LHCN-M2 (cell line): ENCODE measurements at regions not wholly inside any gene's neighbourhood (a gene's known extent, or its start where the extent isn't known, plus 50 kb on each side); places are given as distances from the start of the nearest gene placed in this dataset.
A peak's percentile ranks its signal among the peaks of the same experiment; 100 is the strongest.

Source experiments
- DNase-seq: peaks from one replicate; pipeline ENCODE4 v3.0.0-alpha.2; 2012; ENCODE audit warnings: low read depth

- peak; percentile 15 for DNase-seq
These were observed 133.4 kb downstream of the JCAD start for GRCh38 chr10:29925771-29926692.

GRCh38 chr10:29924436-29924835 lies 134.9 kb downstream of the JCAD start:
- no peak for DNase-seq

DNA sequence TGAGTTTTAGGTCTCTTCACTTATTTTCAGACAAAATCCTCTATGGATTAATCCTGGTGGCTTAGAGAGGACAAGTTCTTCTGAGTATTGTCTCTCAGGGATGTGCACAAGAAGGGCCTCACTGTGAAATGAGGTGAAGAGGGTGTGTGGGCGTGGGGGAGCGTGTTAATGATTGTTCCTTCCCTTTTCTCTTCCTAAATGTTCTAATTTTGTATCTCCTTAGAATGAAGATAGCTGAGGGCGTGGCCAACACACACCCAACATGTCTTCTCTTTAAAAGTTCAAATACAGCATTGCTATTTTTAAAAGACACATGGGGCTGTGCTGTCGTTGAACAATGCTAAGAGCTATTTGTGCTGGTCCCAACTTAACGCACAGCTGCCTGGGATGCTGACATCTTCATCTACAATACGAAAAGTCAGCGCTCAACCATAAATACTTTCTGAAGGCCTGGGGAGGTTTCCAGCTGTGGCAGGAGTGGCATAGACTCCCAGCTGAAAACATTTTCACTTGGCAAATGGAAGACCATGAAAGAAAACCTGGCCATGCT lies 135.9 kb downstream of the JCAD start:
- no peak for DNase-seq

GRCh38 chr10:29922892-29923291 lies 136.5 kb downstream of the JCAD start:
- DNase-seq = no peak

GRCh38 chr10:29922226-29922625 lies 137.2 kb downstream of the JCAD start:
- DNase-seq = no peak

DNA sequence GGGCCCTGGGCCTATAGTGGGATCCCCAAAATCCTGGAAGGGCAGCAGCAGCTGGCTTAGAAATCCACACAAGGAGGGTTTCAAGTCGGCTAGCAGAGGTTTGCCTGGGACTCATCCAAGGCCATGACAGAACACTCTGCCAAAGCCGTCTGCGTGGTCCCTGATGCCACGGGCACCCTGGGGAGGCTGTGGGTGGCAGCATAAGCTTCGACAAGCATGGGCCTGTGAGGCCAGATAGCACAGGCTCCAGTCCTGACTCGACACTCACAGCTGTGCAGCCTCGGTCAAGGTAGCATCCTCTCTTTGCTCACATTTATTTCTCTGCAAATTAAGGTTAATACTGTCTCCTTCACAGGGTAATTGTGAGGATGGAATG lies 138.3 kb downstream of the JCAD start:
- no peak for DNase-seq

DNA sequence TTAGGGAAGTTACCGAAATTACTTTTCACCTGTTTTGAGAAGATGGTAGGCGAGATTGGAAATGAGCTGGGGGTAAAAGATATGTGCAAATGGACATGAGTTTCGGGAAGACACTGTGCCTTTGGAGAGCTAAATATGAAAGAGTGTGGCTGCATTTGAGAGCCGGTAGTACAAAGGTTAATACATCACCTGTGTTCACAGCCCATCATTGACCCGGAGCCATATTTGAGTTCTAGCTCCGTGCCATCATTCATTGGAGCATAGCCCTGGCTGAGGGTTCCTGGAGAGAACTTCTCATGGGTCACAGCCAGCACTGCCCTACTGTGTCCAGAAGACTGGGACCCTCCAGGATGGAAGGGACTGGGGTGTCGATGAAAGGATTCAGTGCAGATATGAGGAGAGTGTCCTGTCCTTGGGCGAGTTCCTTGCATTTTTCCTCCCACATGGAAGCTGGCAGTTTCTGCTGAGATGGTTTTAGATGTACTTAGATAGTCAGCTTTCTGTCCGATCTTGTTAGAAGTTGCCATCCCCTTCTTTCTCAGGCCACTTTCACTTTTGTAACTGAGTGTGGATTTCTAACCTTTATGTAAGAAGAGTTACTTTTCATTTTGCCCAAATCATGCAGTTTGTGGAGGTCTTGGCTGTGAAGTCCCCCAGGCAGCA lies 138.8 kb downstream of the JCAD start:
- DNase-seq = no peak

GRCh38 chr10:29918623-29919400 lies 140.6 kb downstream of the JCAD start:
- no peak for DNase-seq

DNA sequence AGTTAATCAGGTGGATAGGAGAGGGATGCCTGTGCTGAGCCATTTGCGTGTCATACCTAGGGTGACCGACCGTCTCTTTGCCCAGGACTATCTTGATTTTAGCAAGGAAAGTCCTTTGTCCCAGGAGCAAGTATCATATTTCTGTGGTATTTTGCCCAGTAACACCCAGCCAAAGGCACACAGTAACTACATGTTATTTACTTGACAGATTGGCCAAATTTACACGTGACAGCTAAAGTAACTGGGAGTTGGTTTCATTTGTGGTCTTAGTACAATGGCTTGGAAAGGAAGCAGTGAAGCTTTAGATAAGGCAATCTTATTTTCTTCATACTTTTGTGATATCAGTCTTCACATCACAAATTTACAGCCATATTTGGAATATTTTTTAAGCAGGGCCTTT lies 142.1 kb downstream of the JCAD start:
- DNase-seq = no peak

GRCh38 chr10:29916669-29917068 lies 142.7 kb downstream of the JCAD start:
- DNase-seq = no peak

DNA sequence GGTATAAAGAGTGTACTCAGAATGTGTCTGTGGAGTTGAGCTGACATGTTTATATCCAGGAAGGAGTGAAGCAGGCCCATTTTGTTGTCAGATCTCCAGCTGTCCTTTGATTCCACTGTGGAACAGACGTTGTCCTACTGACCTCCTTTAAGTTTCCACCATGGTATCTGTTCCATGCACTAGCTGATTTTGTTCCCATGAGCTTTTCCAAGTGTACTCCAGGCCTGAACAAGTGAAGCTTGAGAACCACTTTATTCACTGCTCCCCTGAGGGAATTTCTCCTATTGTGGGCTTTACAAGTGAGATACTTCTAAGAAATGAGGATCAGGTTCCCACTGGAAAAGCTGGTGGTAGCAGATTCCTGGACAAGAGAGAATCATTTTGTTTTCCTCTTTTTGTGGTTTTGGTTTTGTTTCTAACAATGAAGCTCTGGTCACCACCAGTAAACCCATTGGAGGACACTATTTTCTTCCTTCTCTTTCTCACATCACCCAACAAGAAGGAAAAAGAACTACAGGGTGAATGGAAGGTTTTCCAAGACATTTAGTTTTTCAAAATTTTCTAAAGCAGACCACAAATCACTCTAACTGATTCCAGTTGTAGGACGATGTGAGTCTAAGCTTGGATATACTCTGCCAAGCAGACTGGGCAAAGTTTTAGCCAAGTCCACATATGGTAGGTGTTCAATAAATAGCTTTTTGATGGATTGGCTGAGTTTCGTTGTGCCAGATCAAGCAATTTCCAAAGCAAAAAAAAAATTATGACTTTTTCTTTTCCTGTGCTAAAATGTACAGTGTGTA lies 144.2 kb downstream of the JCAD start:
- peak; percentile 33 for DNase-seq

DNA sequence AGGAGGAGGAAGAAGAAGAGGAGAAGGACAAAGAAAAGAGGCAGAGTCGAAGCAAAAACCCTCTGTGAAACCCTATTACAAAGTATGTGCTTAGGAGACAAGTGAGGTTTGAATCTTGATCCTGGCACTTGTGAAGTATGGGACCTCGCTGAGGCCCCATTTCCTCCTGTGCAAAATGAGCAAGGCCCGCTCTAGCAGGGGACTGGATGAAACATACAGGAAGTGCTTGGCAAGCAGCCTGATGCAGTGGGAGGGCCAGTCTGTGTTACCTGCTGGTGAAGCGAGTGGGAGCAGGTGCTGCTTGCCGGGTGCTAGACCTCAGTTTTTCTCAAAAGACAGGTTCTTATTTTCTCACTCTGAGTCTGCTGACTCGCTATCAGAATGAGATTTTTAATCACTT lies 150.4 kb downstream of the JCAD start:
- no peak for DNase-seq

DNA sequence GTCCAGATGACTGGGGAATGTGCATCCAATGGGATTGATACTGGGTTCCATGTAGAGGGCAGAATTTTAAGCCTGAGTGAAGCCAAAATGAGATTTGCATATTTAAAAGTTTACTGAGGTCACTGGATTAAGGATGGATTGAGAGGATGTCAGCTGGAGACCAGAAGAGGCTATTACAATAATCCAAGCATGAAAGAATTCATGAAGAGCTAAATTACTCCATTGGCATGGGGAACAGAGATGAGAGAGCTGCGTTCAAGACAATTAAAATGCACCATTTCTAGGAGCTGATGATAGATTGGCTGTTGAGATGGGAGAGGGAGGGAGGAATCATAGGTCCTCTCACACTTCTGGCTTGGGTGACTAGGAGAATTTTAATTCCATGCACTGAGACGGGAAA lies 158.5 kb downstream of the JCAD start:
- DNase-seq = no peak

DNA sequence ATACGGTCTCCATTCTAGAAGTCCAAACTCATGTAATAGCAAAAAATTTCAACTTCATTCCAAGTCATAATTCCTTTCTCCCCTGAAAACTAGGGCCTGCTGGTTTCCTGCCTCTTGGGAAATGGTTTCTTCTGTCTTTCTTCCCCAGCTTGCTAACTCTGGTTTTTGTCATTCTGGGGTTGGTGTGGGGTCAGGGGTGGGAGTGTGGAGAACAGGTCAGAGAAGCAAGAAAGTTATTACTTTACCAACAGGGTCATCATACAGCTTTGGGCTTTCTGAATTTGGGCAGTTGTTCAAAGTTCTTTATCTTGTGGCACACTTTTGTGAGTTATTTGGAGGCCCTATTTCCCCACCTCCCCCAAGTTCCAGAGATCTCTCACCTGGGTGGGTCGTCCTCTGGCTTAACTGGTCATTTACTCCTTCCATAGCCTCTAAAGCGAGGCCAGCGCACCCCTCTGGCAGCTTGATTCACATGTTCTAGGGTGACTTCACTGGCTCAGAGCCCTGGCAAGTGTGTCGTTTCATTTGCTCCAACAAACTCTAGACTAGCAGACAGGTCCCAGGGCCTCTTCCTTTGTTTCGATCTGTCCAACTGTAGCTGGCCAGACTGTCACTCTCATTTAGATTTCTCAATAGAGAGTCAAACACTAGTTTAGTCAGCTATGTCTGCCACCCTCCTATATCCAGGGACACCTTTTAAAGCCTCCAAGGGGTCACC lies 161.2 kb downstream of the JCAD start:
- no peak for DNase-seq

DNA sequence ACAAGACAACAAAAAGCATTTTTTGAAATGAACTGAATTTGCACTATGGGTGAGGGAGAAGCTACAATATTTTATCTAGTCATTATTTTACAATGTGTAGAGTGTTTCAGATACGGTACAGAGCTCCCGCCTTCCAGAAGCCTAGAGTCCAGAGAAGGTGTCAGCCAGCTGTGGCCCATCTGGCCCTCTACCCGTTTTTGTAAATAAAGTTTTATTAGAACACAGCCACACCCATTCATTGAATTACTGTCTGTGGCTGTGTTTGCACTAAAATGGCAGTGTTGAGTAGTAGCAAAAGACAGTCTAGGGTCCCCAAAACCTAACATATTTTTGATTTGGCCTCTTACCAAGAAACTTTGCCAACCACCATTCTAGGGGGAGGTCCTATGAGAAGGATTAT lies 162.0 kb downstream of the JCAD start:
- no peak for DNase-seq

- DNase-seq = no peak
These were observed 163.3 kb downstream of the JCAD start for GRCh38 chr10:29896053-29896452.

- peak; percentile 75 for DNase-seq
These were observed 163.9 kb downstream of the JCAD start for GRCh38 chr10:29895456-29895855.

GRCh38 chr10:29888321-29888720 lies 171.1 kb downstream of the JCAD start:
- DNase-seq = no peak

- DNase-seq = no peak
These were observed 173.1 kb downstream of the JCAD start for GRCh38 chr10:29886299-29886698.

GRCh38 chr10:29883231-29883630 lies 176.2 kb downstream of the JCAD start:
- DNase-seq = no peak

DNA sequence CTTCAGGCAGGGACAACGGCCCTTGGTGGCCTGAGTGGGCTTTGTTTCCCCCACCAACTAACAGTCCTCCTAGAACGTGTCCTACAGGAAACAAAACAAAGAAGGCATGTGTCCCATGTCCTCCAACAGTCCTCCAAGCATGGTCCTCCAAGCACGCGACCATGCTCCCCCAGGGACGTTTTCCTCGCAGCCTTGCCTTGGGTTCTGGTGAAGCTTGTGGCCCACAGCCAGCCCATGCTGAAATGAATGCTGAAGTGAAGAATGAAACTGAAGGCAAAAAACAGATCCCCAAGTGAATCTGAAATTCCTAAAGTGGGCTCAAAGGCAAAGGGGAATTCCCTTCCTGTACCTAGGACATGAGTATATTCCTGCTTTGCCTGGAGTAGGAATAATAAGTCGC lies 176.6 kb downstream of the JCAD start:
- DNase-seq = no peak
